ENCODE measurements at regions not wholly inside any gene's neighbourhood (a gene's known extent, or its start where the extent isn't known, plus 50 kb on each side); places are given as distances from the start of the nearest gene placed in this dataset.
A peak's percentile ranks its signal among the peaks of the same experiment; 100 is the strongest.

- no CpG with 5 or more reads among the region's 1 CpG for WGBS (ENCODE audit: insufficient coverage)
- Histone ChIP-seq H3K4me1 (ENCODE audit: control insufficient read depth, insufficient read depth, low read length) (peaks cover 12% of the 10 kb centered on the region), H3K9me3 (replicated peaks; ENCODE audit: control insufficient read depth, low read depth, low read length) (no peaks in the 10 kb centered on the region)
Observed at GRCh38 chr14:51307551-51307950, 67.5 kb downstream of the TMX1 start.

GRCh38 chr14:51308866-51309265, 68.8 kb downstream of the TMX1 start:
- Histone ChIP-seq H3K9me3 (replicated peaks; ENCODE audit: control insufficient read depth, low read depth, low read length) (no peaks in the 10 kb centered on the region), H3K27me3 (ENCODE audit: control insufficient read depth, insufficient read depth, low read length) (no peaks in the 10 kb centered on the region), H3K36me3 (ENCODE audit: control insufficient read depth, insufficient read depth, low read length) (no peaks in the 10 kb centered on the region), H3K4me1 (ENCODE audit: control insufficient read depth, insufficient read depth, low read length) (peaks cover 12% of the 10 kb centered on the region), H3K4me3 (ENCODE audit: low read length) (no peak overlapping the region), H3K27ac (ENCODE audit: low read length) (no peak overlapping the region)
- peak; percentile 46 for DNase-seq

More at GRCh38 chr14:51307551-51307950, 67.5 kb downstream of the TMX1 start:
- no peak for DNase-seq
- H3K4me3 ChIP-seq (ENCODE audit: low read length): no peak overlapping the region
- no peak overlapping the region for H3K27ac ChIP-seq (ENCODE audit: low read length)
- no peaks in the 10 kb centered on the region for H3K27me3 ChIP-seq (ENCODE audit: control insufficient read depth, insufficient read depth, low read length)
- H3K36me3 ChIP-seq (ENCODE audit: control insufficient read depth, insufficient read depth, low read length): no peaks in the 10 kb centered on the region

- no CpG with 5 or more reads among the region's 1 CpG for WGBS (ENCODE audit: insufficient coverage)
Observed at GRCh38 chr14:51310505-51310944, 70.5 kb downstream of the TMX1 start.

GRCh38 chr14:51314321-51315015, 74.4 kb downstream of the TMX1 start:
- H3K9me3 ChIP-seq (replicated peaks; ENCODE audit: control insufficient read depth, low read depth, low read length): no peaks in the 10 kb centered on the region
- no peak for DNase-seq
- H3K27ac ChIP-seq (ENCODE audit: low read length): no peak overlapping the region
- no CpG with 5 or more reads among the region's 4 CpGs for WGBS (ENCODE audit: insufficient coverage)
- H3K27me3 ChIP-seq (ENCODE audit: control insufficient read depth, insufficient read depth, low read length): no peaks in the 10 kb centered on the region
- peaks cover 22% of the 10 kb centered on the region for H3K4me1 ChIP-seq (ENCODE audit: control insufficient read depth, insufficient read depth, low read length)
- H3K4me3 ChIP-seq (ENCODE audit: low read length): no peak overlapping the region
- H3K36me3 ChIP-seq (ENCODE audit: control insufficient read depth, insufficient read depth, low read length): no peaks in the 10 kb centered on the region

More at GRCh38 chr14:51310505-51310944, 70.5 kb downstream of the TMX1 start:
- no peak overlapping the region for H3K4me3 ChIP-seq (ENCODE audit: low read length)
- peaks cover 12% of the 10 kb centered on the region for H3K4me1 ChIP-seq (ENCODE audit: control insufficient read depth, insufficient read depth, low read length)
- no peaks in the 10 kb centered on the region for H3K36me3 ChIP-seq (ENCODE audit: control insufficient read depth, insufficient read depth, low read length)
- no peaks in the 10 kb centered on the region for H3K27me3 ChIP-seq (ENCODE audit: control insufficient read depth, insufficient read depth, low read length)
- H3K9me3 ChIP-seq (replicated peaks; ENCODE audit: control insufficient read depth, low read depth, low read length): no peaks in the 10 kb centered on the region
- peak; percentile 96 for DNase-seq
- peak overlapping the region; percentile 69 for H3K27ac ChIP-seq (ENCODE audit: low read length)

GRCh38 chr14:51317373-51317772, 77.3 kb downstream of the TMX1 start:
- no CpG with 5 or more reads among the region's 2 CpGs for WGBS (ENCODE audit: insufficient coverage)
- peaks cover 12% of the 10 kb centered on the region for H3K4me1 ChIP-seq (ENCODE audit: control insufficient read depth, insufficient read depth, low read length)
- no peaks in the 10 kb centered on the region for H3K36me3 ChIP-seq (ENCODE audit: control insufficient read depth, insufficient read depth, low read length)
- no peak overlapping the region for H3K27ac ChIP-seq (ENCODE audit: low read length)
- H3K9me3 ChIP-seq (replicated peaks; ENCODE audit: control insufficient read depth, low read depth, low read length): no peaks in the 10 kb centered on the region
- DNase-seq: no peak
- H3K27me3 ChIP-seq (ENCODE audit: control insufficient read depth, insufficient read depth, low read length): no peaks in the 10 kb centered on the region
- no peak overlapping the region for H3K4me3 ChIP-seq (ENCODE audit: low read length)

GRCh38 chr14:51318813-51319597, 79.0 kb downstream of the TMX1 start:
- 45% methylated on average over 2 of the region's 6 CpGs for WGBS (ENCODE audit: insufficient coverage)
- Histone ChIP-seq H3K27me3 (ENCODE audit: control insufficient read depth, insufficient read depth, low read length) (no peaks in the 10 kb centered on the region), H3K4me1 (ENCODE audit: control insufficient read depth, insufficient read depth, low read length) (peaks cover 12% of the 10 kb centered on the region), H3K9me3 (replicated peaks; ENCODE audit: control insufficient read depth, low read depth, low read length) (no peaks in the 10 kb centered on the region), H3K27ac (ENCODE audit: low read length) (no peak overlapping the region), H3K4me3 (ENCODE audit: low read length) (no peak overlapping the region), H3K36me3 (ENCODE audit: control insufficient read depth, insufficient read depth, low read length) (no peaks in the 10 kb centered on the region)
- no peak for DNase-seq

- H3K36me3 ChIP-seq (ENCODE audit: control insufficient read depth, insufficient read depth, low read length): no peaks in the 10 kb centered on the region
- H3K27ac ChIP-seq (ENCODE audit: low read length): no peak overlapping the region
- H3K4me3 ChIP-seq (ENCODE audit: low read length): no peak overlapping the region
- H3K4me1 ChIP-seq (ENCODE audit: control insufficient read depth, insufficient read depth, low read length): peaks cover 12% of the 10 kb centered on the region
- no peaks in the 10 kb centered on the region for H3K9me3 ChIP-seq (replicated peaks; ENCODE audit: control insufficient read depth, low read depth, low read length)
- H3K27me3 ChIP-seq (ENCODE audit: control insufficient read depth, insufficient read depth, low read length): no peaks in the 10 kb centered on the region
- no CpG with 5 or more reads among the region's 3 CpGs for WGBS (ENCODE audit: insufficient coverage)
- no peak for DNase-seq
Observed at GRCh38 chr14:51321036-51321435, 81.0 kb downstream of the TMX1 start.

GRCh38 chr14:51323492-51323891, 83.4 kb downstream of the TMX1 start:
- H3K9me3 ChIP-seq (replicated peaks; ENCODE audit: control insufficient read depth, low read depth, low read length): no peaks in the 10 kb centered on the region
- DNase-seq: no peak
- no peaks in the 10 kb centered on the region for H3K36me3 ChIP-seq (ENCODE audit: control insufficient read depth, insufficient read depth, low read length)
- 100% methylated on average over 2 of the region's 3 CpGs for WGBS (ENCODE audit: insufficient coverage)
- H3K27ac ChIP-seq (ENCODE audit: low read length): no peak overlapping the region
- no peaks in the 10 kb centered on the region for H3K27me3 ChIP-seq (ENCODE audit: control insufficient read depth, insufficient read depth, low read length)
- H3K4me3 ChIP-seq (ENCODE audit: low read length): no peak overlapping the region
- peaks cover 22% of the 10 kb centered on the region for H3K4me1 ChIP-seq (ENCODE audit: control insufficient read depth, insufficient read depth, low read length)

GRCh38 chr14:51327376-51327775, 87.3 kb downstream of the TMX1 start:
- no CpG with 5 or more reads among the region's 1 CpG for WGBS (ENCODE audit: insufficient coverage)
- H3K27me3 ChIP-seq (ENCODE audit: control insufficient read depth, insufficient read depth, low read length): no peaks in the 10 kb centered on the region
- DNase-seq: peak; percentile 29
- no peaks in the 10 kb centered on the region for H3K36me3 ChIP-seq (ENCODE audit: control insufficient read depth, insufficient read depth, low read length)
- H3K4me3 ChIP-seq (ENCODE audit: low read length): no peak overlapping the region
- H3K9me3 ChIP-seq (replicated peaks; ENCODE audit: control insufficient read depth, low read depth, low read length): no peaks in the 10 kb centered on the region
- no peak overlapping the region for H3K27ac ChIP-seq (ENCODE audit: low read length)
- H3K4me1 ChIP-seq (ENCODE audit: control insufficient read depth, insufficient read depth, low read length): peaks cover 19% of the 10 kb centered on the region

GRCh38 chr14:51328064-51328771, 88.2 kb downstream of the TMX1 start:
- Histone ChIP-seq H3K4me3 (ENCODE audit: low read length) (no peak overlapping the region), H3K9me3 (replicated peaks; ENCODE audit: control insufficient read depth, low read depth, low read length) (no peaks in the 10 kb centered on the region), H3K27ac (ENCODE audit: low read length) (peak overlapping the region; percentile 88), H3K4me1 (ENCODE audit: control insufficient read depth, insufficient read depth, low read length) (peaks cover 20% of the 10 kb centered on the region), H3K27me3 (ENCODE audit: control insufficient read depth, insufficient read depth, low read length) (no peaks in the 10 kb centered on the region), H3K36me3 (ENCODE audit: control insufficient read depth, insufficient read depth, low read length) (no peaks in the 10 kb centered on the region)
- DNase-seq: peak; percentile 51
- WGBS (ENCODE audit: insufficient coverage): 31% methylated on average over 3 of the region's 5 CpGs
